ENCODE measurements at regions not wholly inside any gene's neighbourhood (a gene's known extent, or its start where the extent isn't known, plus 50 kb on each side); places are given as distances from the start of the nearest gene placed in this dataset.

DNA sequence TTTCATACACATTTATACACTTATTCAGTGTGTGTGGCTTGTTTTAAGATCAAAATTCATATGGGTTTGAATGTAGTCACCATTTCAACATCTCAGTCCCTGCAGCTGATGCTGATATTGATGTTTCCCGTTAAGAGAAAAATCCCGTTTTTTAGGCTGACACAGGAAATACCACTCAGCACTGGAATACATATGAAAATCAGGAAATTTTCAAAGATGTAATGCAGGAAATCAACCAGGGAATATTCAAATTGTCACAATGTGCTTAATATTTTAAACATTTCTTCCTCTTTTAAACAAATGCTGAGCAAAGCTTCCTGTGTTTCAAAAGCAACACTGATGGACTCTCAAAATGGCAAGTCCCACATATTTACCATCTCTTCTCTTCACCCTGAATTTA is 94.5 kb upstream of the MARCKS start:
- H3K36me3 ChIP-seq, result no peaks in the 10 kb centered on the region
- H3K27me3 ChIP-seq, result no peaks in the 10 kb centered on the region
- intact Hi-C loops (cut with DNase I; ENCODE audit: low total_unique reads), result no loop called here
- H3K9me3 ChIP-seq, result no peaks in the 10 kb centered on the region
- DNase-seq, result no peak
- H3K4me1 ChIP-seq, result peaks cover 0 to 6% (median 0%) of the 10 kb centered on the region in 4 donors
- H3K4me3 ChIP-seq, result no peak overlapping the region
- H3K27ac ChIP-seq, result no peak overlapping the region
- TF ChIP-seq, protein P1, sequence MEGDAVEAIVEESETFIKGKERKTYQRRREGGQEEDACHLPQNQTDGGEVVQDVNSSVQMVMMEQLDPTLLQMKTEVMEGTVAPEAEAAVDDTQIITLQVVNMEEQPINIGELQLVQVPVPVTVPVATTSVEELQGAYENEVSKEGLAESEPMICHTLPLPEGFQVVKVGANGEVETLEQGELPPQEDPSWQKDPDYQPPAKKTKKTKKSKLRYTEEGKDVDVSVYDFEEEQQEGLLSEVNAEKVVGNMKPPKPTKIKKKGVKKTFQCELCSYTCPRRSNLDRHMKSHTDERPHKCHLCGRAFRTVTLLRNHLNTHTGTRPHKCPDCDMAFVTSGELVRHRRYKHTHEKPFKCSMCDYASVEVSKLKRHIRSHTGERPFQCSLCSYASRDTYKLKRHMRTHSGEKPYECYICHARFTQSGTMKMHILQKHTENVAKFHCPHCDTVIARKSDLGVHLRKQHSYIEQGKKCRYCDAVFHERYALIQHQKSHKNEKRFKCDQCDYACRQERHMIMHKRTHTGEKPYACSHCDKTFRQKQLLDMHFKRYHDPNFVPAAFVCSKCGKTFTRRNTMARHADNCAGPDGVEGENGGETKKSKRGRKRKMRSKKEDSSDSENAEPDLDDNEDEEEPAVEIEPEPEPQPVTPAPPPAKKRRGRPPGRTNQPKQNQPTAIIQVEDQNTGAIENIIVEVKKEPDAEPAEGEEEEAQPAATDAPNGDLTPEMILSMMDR (IDR thresholded peaks at IDR 0.05), result no peak

DNA sequence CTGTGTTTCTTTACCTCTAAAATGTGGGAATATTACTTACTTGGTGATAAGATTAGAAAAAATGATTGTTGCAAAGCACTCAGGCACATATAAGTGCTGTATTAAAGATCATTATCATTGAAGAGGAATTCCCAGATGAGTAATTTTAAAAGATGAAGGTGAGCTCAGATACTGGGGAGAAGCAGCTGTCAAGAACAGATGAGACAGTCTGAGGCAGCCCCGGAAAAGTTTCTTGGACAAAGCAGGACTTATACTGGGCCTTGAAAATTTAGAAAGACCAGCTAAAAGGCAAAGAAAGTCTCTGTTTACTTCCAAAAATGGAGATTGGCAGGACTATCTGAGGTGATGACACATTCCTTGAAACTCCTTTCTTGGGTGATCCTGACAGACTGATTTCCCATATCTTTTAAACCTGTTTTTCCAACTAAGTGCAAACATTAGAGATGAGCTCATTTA is 93.8 kb upstream of the MARCKS start:
- no peak overlapping the region for H3K4me3 ChIP-seq
- no peak for DNase-seq
- H3K9me3 ChIP-seq, result no peaks in the 10 kb centered on the region
- TF ChIP-seq, protein P1 (IDR thresholded peaks at IDR 0.05), result no peak
- H3K36me3 ChIP-seq, result no peaks in the 10 kb centered on the region
- peaks cover 0 to 6% (median 0%) of the 10 kb centered on the region in 4 donors for H3K4me1 ChIP-seq
- no peak overlapping the region for H3K27ac ChIP-seq
- no peaks in the 10 kb centered on the region for H3K27me3 ChIP-seq
- intact Hi-C loops (cut with DNase I; ENCODE audit: low total_unique reads), result no loop called here

DNA sequence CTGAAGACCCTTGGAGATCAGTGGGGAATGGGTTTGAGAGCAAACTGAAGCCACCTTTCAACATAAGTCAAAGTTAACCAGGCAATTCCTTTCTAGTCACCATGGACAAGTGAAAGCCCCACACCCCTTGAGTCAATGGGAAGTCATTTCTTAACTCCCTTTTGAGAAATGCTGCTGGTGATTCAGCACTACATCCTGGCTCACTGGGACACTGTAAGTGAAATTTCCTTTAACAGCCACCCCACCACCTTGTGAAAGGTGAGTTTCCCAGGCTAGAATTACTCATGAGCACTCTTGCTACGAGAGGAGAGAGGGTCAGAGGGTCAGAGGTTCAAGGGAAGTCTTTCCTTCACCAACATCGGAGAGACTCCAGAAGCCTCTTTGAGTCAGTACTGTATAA is 93.3 kb upstream of the MARCKS start:
- intact Hi-C loops (cut with DNase I; ENCODE audit: low total_unique reads), result no loop called here
- H3K9me3 ChIP-seq, result no peaks in the 10 kb centered on the region
- TF ChIP-seq, protein P1 (IDR thresholded peaks at IDR 0.05), result no peak
- no peak for DNase-seq
- H3K27ac ChIP-seq, result no peak overlapping the region
- H3K27me3 ChIP-seq, result no peaks in the 10 kb centered on the region
- H3K4me1 ChIP-seq, result peaks cover 0 to 6% (median 0%) of the 10 kb centered on the region in 4 donors
- no peak overlapping the region for H3K4me3 ChIP-seq
- H3K36me3 ChIP-seq, result no peaks in the 10 kb centered on the region

DNA sequence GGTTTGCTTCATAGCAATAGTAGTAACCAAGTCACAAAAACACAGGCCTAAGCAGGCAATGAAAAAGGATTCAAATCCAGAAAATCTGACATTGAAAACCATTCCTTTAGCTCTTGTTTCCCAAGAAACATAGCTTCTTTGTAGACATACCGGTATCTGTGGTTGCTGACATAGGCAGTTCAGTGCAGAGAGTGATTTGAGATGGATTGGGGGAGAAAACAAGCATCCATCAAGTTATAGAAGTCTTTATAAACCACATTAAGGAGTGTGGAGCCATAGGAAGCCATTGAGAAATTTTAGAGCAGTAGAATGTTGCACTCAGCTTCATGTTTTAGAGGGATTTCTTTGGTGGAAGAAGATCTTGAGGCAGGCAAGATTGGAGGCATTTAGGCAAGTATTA is 91.2 kb upstream of the MARCKS start:
- no peaks in the 10 kb centered on the region for H3K27me3 ChIP-seq
- DNase-seq, result no peak
- no peaks in the 10 kb centered on the region for H3K9me3 ChIP-seq
- TF ChIP-seq, protein P1 (IDR thresholded peaks at IDR 0.05), result no peak
- H3K4me3 ChIP-seq, result no peak overlapping the region
- no peaks in the 10 kb centered on the region for H3K36me3 ChIP-seq
- intact Hi-C loops (cut with DNase I; ENCODE audit: low total_unique reads), result no loop called here
- no peak overlapping the region for H3K27ac ChIP-seq
- peaks cover 0 to 6% (median 0%) of the 10 kb centered on the region in 4 donors for H3K4me1 ChIP-seq

DNA sequence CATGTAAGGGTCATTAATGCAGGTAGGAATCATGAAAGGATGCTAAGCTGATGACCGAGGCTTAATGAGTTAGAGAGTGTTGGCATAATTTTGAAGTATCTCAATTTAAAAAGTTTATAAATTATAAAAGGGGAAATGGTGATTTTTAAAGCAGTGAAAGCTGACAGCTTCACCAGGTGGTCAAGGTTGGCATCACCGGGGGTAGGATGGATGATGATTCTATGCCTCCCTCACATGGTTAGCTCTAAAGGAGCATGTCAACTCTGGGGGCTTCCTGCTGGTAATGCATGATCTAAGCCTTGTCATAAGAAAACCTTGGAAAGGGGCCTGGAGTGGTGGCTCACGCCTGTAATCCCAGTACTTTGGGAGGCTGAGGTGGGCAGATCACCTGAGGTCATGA is 89.2 kb upstream of the MARCKS start:
- Histone ChIP-seq H3K27ac (no peak overlapping the region), H3K9me3 (no peaks in the 10 kb centered on the region), H3K27me3 (no peaks in the 10 kb centered on the region), H3K36me3 (no peaks in the 10 kb centered on the region), H3K4me3 (no peak overlapping the region), H3K4me1 (peaks cover 0 to 6% (median 0%) of the 10 kb centered on the region in 4 donors)
- TF ChIP-seq, protein P1 (IDR thresholded peaks at IDR 0.05), result no peak
- DNase-seq, result no peak
- intact Hi-C loops (cut with DNase I; ENCODE audit: low total_unique reads), result no loop called here

DNA sequence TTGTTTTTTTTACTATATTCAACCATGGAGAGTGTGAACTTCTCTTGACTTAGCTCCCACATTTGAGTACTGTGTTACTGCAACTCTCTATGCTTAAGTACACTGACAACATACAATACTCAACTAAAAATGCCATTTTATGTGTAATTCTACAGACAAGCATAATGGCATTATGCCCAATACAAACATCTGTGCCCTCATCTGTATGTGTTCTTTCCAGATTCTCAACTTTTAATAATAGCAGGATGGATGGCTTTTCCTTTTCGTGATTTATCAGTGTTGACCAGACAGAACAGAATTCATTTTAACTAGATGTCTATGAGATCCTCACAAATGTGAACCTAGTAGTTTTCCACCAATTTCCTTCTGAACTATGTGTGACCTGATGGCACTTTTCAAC is 84.2 kb upstream of the MARCKS start:
- no peak for DNase-seq
- Histone ChIP-seq H3K27me3 (no peaks in the 10 kb centered on the region), H3K27ac (no peak overlapping the region), H3K9me3 (no peaks in the 10 kb centered on the region), H3K4me1 (no peaks in the 10 kb centered on the region), H3K4me3 (no peak overlapping the region), H3K36me3 (no peaks in the 10 kb centered on the region)
- intact Hi-C loops (cut with DNase I; ENCODE audit: low total_unique reads), result no loop called here
- TF ChIP-seq, protein P1 (IDR thresholded peaks at IDR 0.05), result no peak

Measured in tibial artery (tissue), 4 donors.